Body of pancreas (tissue), 4 donors: ENCODE measurements at regions not wholly inside any gene's neighbourhood (a gene's known extent, or its start where the extent isn't known, plus 50 kb on each side); places are given as distances from the start of the nearest gene placed in this dataset.

Experiments
- CTCF ChIP-seq, 7 experiments: fragments of 450-650 bp in 4 of 7; fragments of 200-600 bp in 3 of 7; sonication (generic) in 3 of 7; IDR thresholded peaks; one replicate each; pipeline ENCODE4 v1.5.1; 2016 to 2019; ENCODE audit warnings: antibody characterized with exemption in 7 of 7
- POLR2A ChIP-seq, 3 donors: fragments of 450-650 bp; IDR thresholded peaks; one replicate each; pipeline ENCODE4 v1.6.1; 2016; ENCODE audit warnings: antibody characterized with exemption in 3 of 3, mild to moderate bottlenecking in 2 of 3

GRCh38 chr2:189960346-189960745 lies 102.2 kb downstream of the MSTN start:
- TF ChIP-seq CTCF (IDR thresholded peaks at IDR 0.05) (no peak), POLR2A (IDR thresholded peaks at IDR 0.05) (no peak)
